MCF 10A (cell line): ENCODE measurements at regions not wholly inside any gene's neighbourhood (a gene's known extent, or its start where the extent isn't known, plus 50 kb on each side); places are given as distances from the start of the nearest gene placed in this dataset.
A peak's percentile ranks its signal among the peaks of the same experiment; 100 is the strongest.

Experiments
- BruUV-seq: library from RNA; stranded (reverse); fragments of 400-500 nt; replicated peaks from 2 replicates; lab custom pipeline; 2021; lab: Mats Ljungman, UMichigan
- CTCF ChIA-PET: fragments of 300-600 bp; sonication (Branson Sonifier 250); formaldehyde crosslinking; extraction: SDS; loops from one replicate; lab custom pipeline; 2021; ENCODE audit warnings: antibody characterized with exemption, inconsistent platforms; lab: Yijun Ruan, JAX
- POLR2A ChIA-PET: fragments of 300-600, 350-650 bp; sonication (Branson Sonifier 250); formaldehyde crosslinking; extraction: SDS; loops from one replicate; lab custom pipeline; 2020; ENCODE audit warnings: antibody characterized with exemption, inconsistent platforms; lab: Yijun Ruan, JAX
- DNase-seq: peaks from one replicate; pipeline ENCODE4 v3.0.0-alpha.2; 2018; ENCODE audit not compliant: unreplicated experiment
- H3K27ac Mint-ChIP-seq: one replicate; pipeline ENCODE4 v1.8.0; 2022; ENCODE audit warnings: mild to moderate bottlenecking, low read depth, mixed read lengths; ENCODE audit not compliant: unreplicated experiment
- H3K27me3 Mint-ChIP-seq: one replicate; pipeline ENCODE4 v1.8.0; 2022; ENCODE audit warnings: mixed read lengths; ENCODE audit not compliant: insufficient read depth, unreplicated experiment
- H3K36me3 Mint-ChIP-seq: one replicate; pipeline ENCODE4 v1.8.0; 2022; ENCODE audit warnings: mild to moderate bottlenecking, moderate library complexity, mixed read lengths; ENCODE audit not compliant: insufficient read depth, unreplicated experiment
- H3K4me1 Mint-ChIP-seq: one replicate; pipeline ENCODE4 v1.8.0; 2022; ENCODE audit warnings: mixed read lengths; ENCODE audit not compliant: insufficient read depth, unreplicated experiment
- H3K4me3 Mint-ChIP-seq: one replicate; pipeline ENCODE4 v1.8.0; 2022; ENCODE audit warnings: mild to moderate bottlenecking, moderate library complexity, mixed read lengths; ENCODE audit not compliant: unreplicated experiment
- H3K9me3 Mint-ChIP-seq: one replicate; pipeline ENCODE4 v1.8.0; 2022; ENCODE audit warnings: mixed read lengths; ENCODE audit not compliant: unreplicated experiment
- CTCF ChIP-seq: fragments of 200-600 bp; IDR thresholded peaks from one replicate; pipeline ENCODE4 v1.8.0; 2022; ENCODE audit warnings: antibody characterized with exemption, mild to moderate bottlenecking; ENCODE audit not compliant: unreplicated experiment
- intact Hi-C: fragments of 100-400 bp; cut with micrococcal nuclease; formaldehyde crosslinking; loops from 2 replicates; pipeline ENCODE4 v1.14.1; 2022

- intact Hi-C loops, result loop anchor here (5.0 kb wide), 2 partner anchors 174 to 284 kb away; partner anchors contain the start of gene C19orf53
- ChIA-PET POLR2A (interaction anchor here (0.5 to 1.7 kb wide), 5 partner anchors 71 to 133 kb away, joined by 3 to 10 read pairs (median 4); no protein-coding TSS in a partner anchor), CTCF (interaction anchor here (0.5 to 10.2 kb wide), 14 partner anchors 11 to 320 kb away, joined by 3 to 161 read pairs (median 4); no protein-coding TSS in a partner anchor)
- Mint-ChIP-seq H3K36me3 (no peaks in the 10 kb centered on the region), H3K4me3 (no peak overlapping the region), H3K9me3 (no peaks in the 10 kb centered on the region), H3K4me1 (no peaks in the 10 kb centered on the region), H3K27me3 (peaks cover 50% of the 10 kb centered on the region), H3K27ac (peak overlapping the region; percentile 44)
- no peak for DNase-seq
- BruUV-seq, result no TSS peak
- TF ChIP-seq CTCF, result no peak
Observed at GRCh38 chr19:13598098-13598497, 91.8 kb upstream of the CACNA1A start.

- no peaks in the 10 kb centered on the region for H3K9me3 Mint-ChIP-seq
- no peaks in the 10 kb centered on the region for H3K4me1 Mint-ChIP-seq
- peaks cover 50% of the 10 kb centered on the region for H3K27me3 Mint-ChIP-seq
- TF ChIP-seq CTCF, result peak; percentile 78
- CTCF ChIA-PET, result interaction anchor here (0.6 to 10.2 kb wide), 15 partner anchors 11 to 319 kb away, joined by 3 to 161 read pairs (median 4); partner anchors contain the start of gene C19orf53
- intact Hi-C loops, result loop anchor here (1.0 to 5.0 kb wide), 3 partner anchors 124 to 285 kb away; partner anchors contain the start of gene C19orf53
- peak overlapping the region; percentile 44 for H3K27ac Mint-ChIP-seq
- no peak overlapping the region for H3K4me3 Mint-ChIP-seq
- DNase-seq, result peak; percentile 75
- H3K36me3 Mint-ChIP-seq, result no peaks in the 10 kb centered on the region
- no TSS peak for BruUV-seq
- POLR2A ChIA-PET, result interaction anchor here (0.5 to 1.7 kb wide), 5 partner anchors 70 to 134 kb away, joined by 3 to 10 read pairs (median 4); no protein-coding TSS in a partner anchor
Observed at GRCh38 chr19:13597640-13598039, 91.4 kb upstream of the CACNA1A start.

GRCh38 chr19:13588957-13589833 is 82.9 kb upstream of the CACNA1A start:
- H3K9me3 Mint-ChIP-seq, result no peaks in the 10 kb centered on the region
- H3K27me3 Mint-ChIP-seq, result peaks cover 35% of the 10 kb centered on the region
- no peaks in the 10 kb centered on the region for H3K36me3 Mint-ChIP-seq
- no peaks in the 10 kb centered on the region for H3K4me1 Mint-ChIP-seq
- no peak overlapping the region for H3K27ac Mint-ChIP-seq
- POLR2A ChIA-PET, result interaction anchor here (0.7 to 1.3 kb wide), 2 partner anchors 28 to 311 kb away, joined by 3 read pairs; no protein-coding TSS in a partner anchor
- H3K4me3 Mint-ChIP-seq, result no peak overlapping the region
- TF ChIP-seq CTCF, result peak; percentile 90
- peak; percentile 55 for DNase-seq
- BruUV-seq, result no TSS peak
- CTCF ChIA-PET, result interaction anchor here (0.5 to 5.3 kb wide), 43 partner anchors 10 to 612 kb away, joined by 3 to 83 read pairs (median 4); no protein-coding TSS in a partner anchor
- intact Hi-C loops, result loop anchor here (1.0 kb wide), 2 partner anchors 223 to 312 kb away; no protein-coding TSS in a partner anchor

GRCh38 chr19:13585512-13585911 is 79.2 kb upstream of the CACNA1A start:
- POLR2A ChIA-PET, result no interaction called here
- Mint-ChIP-seq H3K27ac (no peak overlapping the region), H3K27me3 (peaks cover 24% of the 10 kb centered on the region), H3K4me3 (no peak overlapping the region), H3K4me1 (no peaks in the 10 kb centered on the region), H3K9me3 (no peaks in the 10 kb centered on the region), H3K36me3 (no peaks in the 10 kb centered on the region)
- BruUV-seq, result no TSS peak
- intact Hi-C loops, result no loop called here
- TF ChIP-seq CTCF, result no peak
- CTCF ChIA-PET, result no interaction called here
- no peak for DNase-seq
